ENCODE measurements at regions not wholly inside any gene's neighbourhood (a gene's known extent, or its start where the extent isn't known, plus 50 kb on each side); places are given as distances from the start of the nearest gene placed in this dataset.

- DNase-seq, result no peak
Observed at GRCh38 chr13:66068683-66069082, 1161.5 kb downstream of the PCDH9 start.

- DNase-seq, result no peak
Observed at GRCh38 chr13:66048888-66049287, 1181.2 kb downstream of the PCDH9 start.

- DNase-seq, result no peak
Observed at GRCh38 chr13:66040506-66040905, 1189.6 kb downstream of the PCDH9 start.

GRCh38 chr13:66037096-66037495 is 1193.0 kb downstream of the PCDH9 start:
- no peak for DNase-seq

GRCh38 chr13:66036636-66037035 is 1193.5 kb downstream of the PCDH9 start:
- no peak for DNase-seq

- DNase-seq, result no peak
Observed at GRCh38 chr13:66036024-66036614, 1194.0 kb downstream of the PCDH9 start.

GRCh38 chr13:66033924-66034323 is 1196.2 kb downstream of the PCDH9 start:
- DNase-seq, result no peak

- no peak for DNase-seq
Observed at GRCh38 chr13:66021846-66022245, 1208.3 kb downstream of the PCDH9 start.

- DNase-seq, result no peak
Observed at GRCh38 chr13:66014771-66015170, 1215.4 kb downstream of the PCDH9 start.

- no peak for DNase-seq
Observed at GRCh38 chr13:66009241-66009640, 1220.9 kb downstream of the PCDH9 start.

GRCh38 chr13:66003558-66003957 is 1226.6 kb downstream of the PCDH9 start:
- no peak for DNase-seq

GRCh38 chr13:66001140-66001539 is 1229.0 kb downstream of the PCDH9 start:
- DNase-seq, result no peak

- DNase-seq, result no peak
Observed at GRCh38 chr13:65999411-65999810, 1230.7 kb downstream of the PCDH9 start.

GRCh38 chr13:65990684-65991083 is 1239.5 kb downstream of the PCDH9 start:
- DNase-seq, result no peak

GRCh38 chr13:65985612-65986011 is 1244.5 kb downstream of the PCDH9 start:
- no peak for DNase-seq

- DNase-seq, result no peak
Observed at GRCh38 chr13:65977525-65977924, 1252.6 kb downstream of the PCDH9 start.

GRCh38 chr13:65971541-65971940 is 1258.6 kb downstream of the PCDH9 start:
- no peak for DNase-seq

GRCh38 chr13:65966991-65967451 is 1263.1 kb downstream of the PCDH9 start:
- no peak for DNase-seq

- DNase-seq, result no peak
Observed at GRCh38 chr13:65965501-65965900, 1264.6 kb downstream of the PCDH9 start.

- DNase-seq, result no peak
Observed at GRCh38 chr13:65964672-65965071, 1265.5 kb downstream of the PCDH9 start.

- no peak for DNase-seq
Observed at GRCh38 chr13:65959305-65959704, 1270.8 kb downstream of the PCDH9 start.

- DNase-seq, result no peak
Observed at GRCh38 chr13:65946387-65946786, 1283.7 kb downstream of the PCDH9 start.

- peak in 1 of 2 experiments; percentile 35 for DNase-seq
Observed at GRCh38 chr13:65943708-65944107, 1286.4 kb downstream of the PCDH9 start.

- DNase-seq, result no peak
Observed at GRCh38 chr13:65943024-65943423, 1287.1 kb downstream of the PCDH9 start.

GRCh38 chr13:65940720-65941119 is 1289.4 kb downstream of the PCDH9 start:
- no peak for DNase-seq

All from NCI-H446 (cell line).